ENCODE measurements at regions not wholly inside any gene's neighbourhood (a gene's known extent, or its start where the extent isn't known, plus 50 kb on each side); places are given as distances from the start of the nearest gene placed in this dataset.

DNA sequence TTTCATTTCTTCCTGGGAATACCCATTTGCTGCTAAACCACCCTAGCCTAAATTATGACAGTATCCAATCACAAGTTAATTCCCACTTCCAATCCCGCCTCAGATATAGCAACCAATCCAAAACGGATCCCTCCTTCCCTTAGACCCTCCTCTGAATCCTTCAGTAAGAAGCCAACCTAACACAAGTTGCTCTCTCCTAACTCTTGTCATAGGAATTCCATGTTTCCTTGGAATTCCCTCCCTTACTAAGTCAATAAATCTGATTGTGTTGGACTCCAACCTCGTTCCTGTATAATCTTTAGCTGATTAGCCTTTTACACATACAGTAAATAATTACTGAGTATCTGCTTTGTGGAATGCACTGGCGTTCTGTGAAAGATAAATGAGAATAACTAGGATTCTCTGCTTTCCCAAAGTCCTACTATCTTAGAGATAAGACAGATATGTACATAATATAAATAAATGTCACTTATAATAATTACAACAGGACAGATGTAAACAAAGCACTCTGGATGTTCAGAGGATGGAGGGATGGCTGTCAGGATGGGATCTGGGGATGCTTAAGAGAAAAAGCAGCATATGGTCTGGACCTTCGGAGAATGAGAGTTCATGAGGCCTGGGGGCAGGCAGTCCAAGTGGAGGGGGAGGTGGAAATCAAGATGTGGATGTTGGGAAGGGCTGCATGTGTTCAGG, 185.8 kb upstream of the SOX5 start:
- 60% methylated on average over 2 of the region's 5 CpGs; no CpG with 5 or more reads in 1 of the 2 experiments for WGBS, 2 experiments (ENCODE audit: extremely low coverage in 2 of 2, insufficient read length in 1 of 2)
- CTCF ChIA-PET = no interaction called here
- no peaks in the 10 kb centered on the region for H4K20me1 ChIP-seq (ENCODE audit: insufficient read depth, low read length)
- H2AK9ac ChIP-seq (replicated peaks; ENCODE audit: low read depth, low read length, poor library complexity) = no peak overlapping the region
- no peak overlapping the region for H3K9ac ChIP-seq (ENCODE audit: low read depth, low read length)
- no peak overlapping the region for H4K5ac ChIP-seq (ENCODE audit: low read depth, low read length)
- H3K4ac ChIP-seq (ENCODE audit: low read depth, low read length) = peak overlapping the region; percentile 47
- peaks cover 2% of the 10 kb centered on the region; the same call in 1 of the 2 replicates for H3K9me1 ChIP-seq (ENCODE audit: insufficient read depth, low read length)
- DNase-seq = peak; percentile 43
- peak overlapping the region; percentile 60 for H2BK120ac ChIP-seq (ENCODE audit: low read depth, low read length)
- no peaks in the 10 kb centered on the region for H3K9me3 ChIP-seq (ENCODE audit: control insufficient read depth, insufficient read depth, low read length)
- in situ Hi-C loops (cut with MboI; ENCODE audit: low sequenced_read_pairs) (no loop called here), intact Hi-C loops (cut with micrococcal nuclease) (no loop called here), dilution Hi-C loops (cut with HindIII; ENCODE audit: low sequenced_read_pairs, unreplicated experiment) (no loop called here)
- peak overlapping the region; percentile 46 for H2BK5ac ChIP-seq (ENCODE audit: low read depth, low read length, poor library complexity, severe bottlenecking)
- peak overlapping the region; percentile 7; the same call in 1 of the 3 replicates for H2BK15ac ChIP-seq (ENCODE audit: low read depth, low read length)
- peak overlapping the region; percentile 68; the same call in 1 of the 2 replicates for H3K14ac ChIP-seq (replicated peaks; ENCODE audit: low read depth, low read length)
- peaks cover 7% of the 10 kb centered on the region for H3K4me1 ChIP-seq (ENCODE audit: control insufficient read depth, insufficient read depth, low read length)
- H2AFZ ChIP-seq (replicated peaks; ENCODE audit: low read length, poor library complexity) = peak overlapping the region; percentile 28
- H4K91ac ChIP-seq (ENCODE audit: insufficient read depth, low read depth, low read length) = peak overlapping the region; percentile 5; the same call in 1 of the 2 replicates
- H3K56ac ChIP-seq (ENCODE audit: extremely low read depth, insufficient read depth, low read length) = no peak overlapping the region
- H3K4me3 ChIP-seq (ENCODE audit: insufficient read depth, low read depth, low read length) = no peak overlapping the region
- POLR2A ChIA-PET (ENCODE audit: unreplicated experiment) = no interaction called here
- peak overlapping the region in 1 of 2 experiments; percentile 0; a peak in 3 of 4 replicates for H4K8ac ChIP-seq (ENCODE audit: low read depth in 2 of 2, low read length in 2 of 2)
- peaks cover 0 to 11% of the 10 kb centered on the region in 2 experiments; a peak in 2 of 4 replicates for H3K79me1 ChIP-seq (ENCODE audit: low read depth in 1 of 2, low read length in 2 of 2)
- H3K36me3 ChIP-seq (ENCODE audit: control insufficient read depth, insufficient read depth, low read length) = no peaks in the 10 kb centered on the region
- peak; percentile 64 for ATAC-seq (ENCODE audit: low read depth)
- H3K18ac ChIP-seq (ENCODE audit: low read depth, low read length) = peak overlapping the region; percentile 4; the same call in 1 of the 2 replicates
- TF ChIP-seq RCOR1 (IDR thresholded peaks at IDR 0.05; ENCODE audit: insufficient replicate concordance, low read length) (no peak), NFE2L2 (IDR thresholded peaks at IDR 0.05; ENCODE audit: low read depth, low read length) (no peak), FOS (IDR thresholded peaks at IDR 0.05; ENCODE audit: low read depth, low read length) (no peak), RFX5 (IDR thresholded peaks at IDR 0.05; ENCODE audit: low read depth, low read length) (no peak), MAZ (IDR thresholded peaks at IDR 0.05; ENCODE audit: borderline replicate concordance, low read depth, low read length) (no peak), CEBPB (IDR thresholded peaks at IDR 0.05; ENCODE audit: low read depth, low read length) (no peak), RAD21 (IDR thresholded peaks at IDR 0.05; ENCODE audit: low read length) (no peak), SMC3 (IDR thresholded peaks at IDR 0.05; ENCODE audit: low read depth, low read length) (no peak), MAFK (IDR thresholded peaks at IDR 0.05; ENCODE audit: low read depth, low read length) (no peak), BHLHE40 (IDR thresholded peaks at IDR 0.05; ENCODE audit: low read depth, low read length) (no peak), POLR2A (IDR thresholded peaks at IDR 0.05; ENCODE audit: low read depth, low read length) (no peak), CHD1 (IDR thresholded peaks at IDR 0.05; ENCODE audit: low read depth, low read length) (no peak)
- TF ChIP-seq, protein P1, sequence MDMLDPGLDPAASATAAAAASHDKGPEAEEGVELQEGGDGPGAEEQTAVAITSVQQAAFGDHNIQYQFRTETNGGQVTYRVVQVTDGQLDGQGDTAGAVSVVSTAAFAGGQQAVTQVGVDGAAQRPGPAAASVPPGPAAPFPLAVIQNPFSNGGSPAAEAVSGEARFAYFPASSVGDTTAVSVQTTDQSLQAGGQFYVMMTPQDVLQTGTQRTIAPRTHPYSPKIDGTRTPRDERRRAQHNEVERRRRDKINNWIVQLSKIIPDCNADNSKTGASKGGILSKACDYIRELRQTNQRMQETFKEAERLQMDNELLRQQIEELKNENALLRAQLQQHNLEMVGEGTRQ (IDR thresholded peaks at IDR 0.05; ENCODE audit: low read depth, low read length) = no peak
- TF ChIP-seq, protein P2, sequence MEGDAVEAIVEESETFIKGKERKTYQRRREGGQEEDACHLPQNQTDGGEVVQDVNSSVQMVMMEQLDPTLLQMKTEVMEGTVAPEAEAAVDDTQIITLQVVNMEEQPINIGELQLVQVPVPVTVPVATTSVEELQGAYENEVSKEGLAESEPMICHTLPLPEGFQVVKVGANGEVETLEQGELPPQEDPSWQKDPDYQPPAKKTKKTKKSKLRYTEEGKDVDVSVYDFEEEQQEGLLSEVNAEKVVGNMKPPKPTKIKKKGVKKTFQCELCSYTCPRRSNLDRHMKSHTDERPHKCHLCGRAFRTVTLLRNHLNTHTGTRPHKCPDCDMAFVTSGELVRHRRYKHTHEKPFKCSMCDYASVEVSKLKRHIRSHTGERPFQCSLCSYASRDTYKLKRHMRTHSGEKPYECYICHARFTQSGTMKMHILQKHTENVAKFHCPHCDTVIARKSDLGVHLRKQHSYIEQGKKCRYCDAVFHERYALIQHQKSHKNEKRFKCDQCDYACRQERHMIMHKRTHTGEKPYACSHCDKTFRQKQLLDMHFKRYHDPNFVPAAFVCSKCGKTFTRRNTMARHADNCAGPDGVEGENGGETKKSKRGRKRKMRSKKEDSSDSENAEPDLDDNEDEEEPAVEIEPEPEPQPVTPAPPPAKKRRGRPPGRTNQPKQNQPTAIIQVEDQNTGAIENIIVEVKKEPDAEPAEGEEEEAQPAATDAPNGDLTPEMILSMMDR (conservative IDR thresholded peaks at IDR 0.05; ENCODE audit: low read depth, low read length) = no peak
- TF ChIP-seq, protein P3, sequence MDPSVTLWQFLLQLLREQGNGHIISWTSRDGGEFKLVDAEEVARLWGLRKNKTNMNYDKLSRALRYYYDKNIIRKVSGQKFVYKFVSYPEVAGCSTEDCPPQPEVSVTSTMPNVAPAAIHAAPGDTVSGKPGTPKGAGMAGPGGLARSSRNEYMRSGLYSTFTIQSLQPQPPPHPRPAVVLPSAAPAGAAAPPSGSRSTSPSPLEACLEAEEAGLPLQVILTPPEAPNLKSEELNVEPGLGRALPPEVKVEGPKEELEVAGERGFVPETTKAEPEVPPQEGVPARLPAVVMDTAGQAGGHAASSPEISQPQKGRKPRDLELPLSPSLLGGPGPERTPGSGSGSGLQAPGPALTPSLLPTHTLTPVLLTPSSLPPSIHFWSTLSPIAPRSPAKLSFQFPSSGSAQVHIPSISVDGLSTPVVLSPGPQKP (IDR thresholded peaks at IDR 0.05; ENCODE audit: borderline replicate concordance, low read depth, low read length) = no peak
- H2AK5ac ChIP-seq (ENCODE audit: low read depth, low read length) = 0 out of 2 replicates have a peak overlapping the region, but pooled peaks have one; percentile 49
- peak overlapping the region; percentile 56 for H3K23ac ChIP-seq (ENCODE audit: low read depth, low read length)
- H3K4me2 ChIP-seq (ENCODE audit: low read depth, low read length) = no peak overlapping the region; the same call in 1 of the 2 replicates
- H3K27ac ChIP-seq (ENCODE audit: insufficient read depth, low read length) = peak overlapping the region; percentile 2; the same call in 1 of the 2 replicates
- no TSS peak for BruUV-seq (replicated peaks)
- 0 out of 2 replicates have a peak overlapping the region, but pooled peaks have one; percentile 36 for H2BK20ac ChIP-seq (ENCODE audit: low read depth, low read length)
- no peaks in the 10 kb centered on the region for H3K27me3 ChIP-seq (ENCODE audit: control insufficient read depth, insufficient read depth, low read length)

Measured in IMR-90 (cell line).